GM10266 (cell line): ENCODE measurements at regions not wholly inside any gene's neighbourhood (a gene's known extent, or its start where the extent isn't known, plus 50 kb on each side); places are given as distances from the start of the nearest gene placed in this dataset.

Experiments
- DNase-seq: peaks from one replicate; pipeline ENCODE4 v3.0.0; 2012; ENCODE audit errors: extremely low spot score
- CTCF ChIP-seq: IDR thresholded peaks from 2 replicates; pipeline ENCODE4 v1.5.1; 2012; ENCODE audit warnings: mild to moderate bottlenecking, low read depth; ENCODE audit not compliant: control insufficient read depth, insufficient read depth; ENCODE audit errors: missing control alignments

DNA sequence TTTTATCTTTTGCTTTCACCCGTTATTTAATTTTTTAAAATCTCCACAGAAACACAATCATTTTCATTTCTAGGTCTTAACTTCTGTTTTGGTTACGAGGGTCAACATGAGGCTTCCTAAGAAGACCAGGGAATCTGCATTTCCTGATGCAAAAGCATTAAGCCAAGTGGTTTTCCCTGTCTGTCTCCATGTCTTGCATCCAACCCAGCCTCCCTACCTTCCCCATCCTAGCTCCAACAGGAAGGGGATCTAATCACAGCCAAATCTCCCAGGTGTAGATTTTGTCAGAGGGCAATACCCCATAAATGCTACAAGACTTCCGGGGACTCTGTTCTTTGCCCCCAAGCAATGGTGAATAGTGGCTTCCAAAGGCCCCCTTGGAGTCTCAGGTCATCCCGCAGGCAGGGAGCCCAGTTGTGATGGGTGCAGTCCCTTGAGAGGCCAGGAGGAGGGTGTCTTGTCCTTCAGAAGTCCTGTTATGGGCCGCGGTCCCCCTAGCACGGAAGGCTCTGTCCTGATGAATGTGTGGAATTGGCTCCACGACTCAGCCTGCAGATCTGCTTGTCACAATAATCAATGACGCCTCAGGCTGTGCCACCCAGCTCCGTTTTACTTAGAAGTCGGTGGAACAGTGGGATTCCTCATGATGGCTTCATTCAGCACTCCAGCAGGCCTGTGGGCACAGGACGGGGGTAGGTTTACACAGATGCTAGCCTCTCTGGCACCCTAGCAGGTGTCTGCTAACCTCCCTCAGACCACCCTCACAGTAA lies 141.1 kb downstream of the RGS9 start:
- no peak for DNase-seq
- peak; percentile 21 for TF ChIP-seq CTCF

- no peak for TF ChIP-seq CTCF
- no peak for DNase-seq
Observed at GRCh38 chr17:65277576-65277975, 140.4 kb downstream of the RGS9 start.
